HG03196 (cell line): ENCODE measurements at regions not wholly inside any gene's neighbourhood (a gene's known extent, or its start where the extent isn't known, plus 50 kb on each side); places are given as distances from the start of the nearest gene placed in this dataset.
"Not testable (repeated sequence)": the region's sequence is repeated elsewhere in the genome, so short reads cannot be mapped to it uniquely, and the experiment has no call there.

Experiments used
- ATAC-seq: cut with Tn5 transposase; IDR thresholded peaks from one replicate; pipeline ENCODE4 v1.9.1; 2021; ENCODE audit not compliant: unreplicated experiment

GRCh38 chrX:13518126-13518525 is 51.3 kb upstream of the EGFL6 start:
- no peak for ATAC-seq

DNA sequence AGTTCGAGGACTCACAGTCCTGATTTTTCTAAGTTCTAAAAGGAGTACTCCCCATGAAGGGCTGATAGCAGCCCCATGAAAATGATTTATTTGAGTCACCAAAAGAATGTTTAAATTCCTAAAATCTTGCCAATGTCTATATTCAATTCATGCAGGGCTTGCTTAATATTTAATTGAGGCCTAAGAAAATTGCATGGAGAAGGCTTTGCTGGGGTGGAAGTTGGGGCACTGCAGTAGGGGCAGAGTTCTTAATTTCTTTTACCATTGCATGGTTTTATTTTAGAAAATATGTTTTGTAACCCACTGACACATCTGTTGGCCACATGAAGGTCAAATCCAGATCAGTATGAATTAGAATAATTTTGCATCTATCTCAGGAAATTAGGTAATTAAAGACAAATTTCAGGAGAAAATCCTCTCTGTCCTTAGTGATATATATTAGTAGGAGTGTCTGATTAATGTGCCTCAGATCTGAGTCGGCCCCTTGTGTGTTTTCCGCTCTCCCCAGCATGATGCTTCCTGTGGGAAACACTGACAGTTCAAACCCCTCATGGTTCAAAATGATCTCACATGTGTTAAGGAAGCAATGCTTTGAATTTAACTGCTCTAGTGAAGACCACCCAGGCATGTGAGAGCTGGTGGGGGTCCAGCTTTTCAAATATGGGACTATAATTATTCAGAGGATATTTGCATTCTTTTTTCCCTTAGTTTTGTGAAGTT is 54.0 kb upstream of the EGFL6 start:
- ATAC-seq, result no peak

DNA sequence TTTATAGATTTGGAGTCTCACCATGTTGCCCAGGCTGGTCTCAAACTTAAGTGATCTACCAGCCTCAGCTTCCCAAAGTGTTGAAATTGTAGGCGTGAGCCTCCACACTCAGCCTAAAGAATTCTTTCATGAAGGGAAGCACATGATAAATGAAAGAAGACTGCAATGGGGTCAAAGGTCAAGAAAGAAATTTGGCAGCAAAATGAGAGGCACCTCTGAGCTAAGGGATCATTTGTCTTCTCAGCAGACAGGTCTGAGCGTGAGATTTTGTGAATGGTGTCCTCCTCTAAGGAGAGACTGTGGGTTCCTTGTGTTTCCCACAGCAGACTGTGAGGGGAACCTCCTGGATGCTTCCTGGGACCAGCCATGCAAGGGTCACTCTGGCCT is 57.5 kb upstream of the EGFL6 start:
- no peak for ATAC-seq

DNA sequence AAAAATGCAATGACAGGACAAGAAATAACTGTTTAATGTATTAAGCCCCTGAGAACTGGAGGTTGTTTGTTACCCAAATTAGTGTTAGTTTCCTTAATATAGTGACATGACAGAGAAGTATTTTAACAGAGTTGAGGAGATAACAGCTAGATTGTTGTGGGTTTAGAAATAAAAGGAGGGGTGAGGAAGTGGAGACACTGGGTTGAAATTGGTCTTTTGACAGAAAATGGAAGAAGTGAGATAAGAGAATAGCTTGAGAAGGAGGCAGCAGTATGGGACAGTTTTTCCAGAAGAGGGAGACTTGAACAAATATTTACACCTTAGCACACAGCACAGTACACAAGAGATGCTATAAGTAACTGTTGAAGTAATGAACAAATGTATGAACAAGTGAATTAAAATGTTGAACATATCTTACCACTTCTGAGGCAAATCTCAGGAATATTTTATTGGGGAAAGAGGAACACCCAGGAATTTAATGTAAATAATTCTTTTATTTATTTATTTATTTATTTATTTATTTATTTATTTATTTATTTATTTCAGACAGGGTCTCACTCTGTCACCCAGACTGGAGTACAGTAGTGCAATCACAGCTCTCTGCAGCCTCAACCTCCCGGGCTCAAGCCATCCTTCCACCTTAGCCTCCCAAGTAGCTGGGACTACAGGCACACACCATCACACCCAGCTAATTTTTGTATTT is 58.0 kb upstream of the EGFL6 start:
- no peak for ATAC-seq

- ATAC-seq, result no peak
Measured at GRCh38 chrX:13507893-13508292, 61.5 kb upstream of the EGFL6 start.

- ATAC-seq, result no peak
Measured at GRCh38 chrX:13506574-13506973, 62.8 kb upstream of the EGFL6 start.

- no peak for ATAC-seq
Measured at GRCh38 chrX:13502590-13502989, 66.8 kb upstream of the EGFL6 start.

GRCh38 chrX:13499736-13500135 is 69.7 kb upstream of the EGFL6 start:
- no peak for ATAC-seq

GRCh38 chrX:13498238-13498637 is 71.2 kb upstream of the EGFL6 start:
- no peak for ATAC-seq

DNA sequence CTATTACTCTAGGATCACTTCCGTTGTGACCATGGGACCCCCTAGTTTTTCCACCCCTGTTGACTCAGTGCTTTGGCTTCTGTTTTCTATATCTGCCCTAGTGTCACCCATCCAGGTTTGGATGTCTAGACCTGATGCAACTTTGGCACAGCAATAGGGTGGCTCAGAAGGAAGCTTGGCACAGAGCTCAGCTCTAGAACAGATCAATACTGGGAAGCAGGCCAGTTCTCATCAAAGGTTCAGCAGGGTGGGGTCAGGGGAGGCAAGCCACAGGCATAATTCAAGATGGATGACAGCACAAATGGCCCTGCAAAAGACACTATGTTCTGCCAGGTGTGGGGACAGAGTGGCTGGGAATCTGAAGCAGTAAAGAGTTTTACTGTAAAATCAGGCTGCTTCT is 74.2 kb upstream of the EGFL6 start:
- ATAC-seq, result no peak

- ATAC-seq, result no peak
Measured at GRCh38 chrX:13494562-13494961, 74.8 kb upstream of the EGFL6 start.

GRCh38 chrX:13493659-13494058 is 75.7 kb upstream of the EGFL6 start:
- ATAC-seq, result no peak

- ATAC-seq, result no peak
Measured at GRCh38 chrX:13492286-13492685, 77.1 kb upstream of the EGFL6 start.

DNA sequence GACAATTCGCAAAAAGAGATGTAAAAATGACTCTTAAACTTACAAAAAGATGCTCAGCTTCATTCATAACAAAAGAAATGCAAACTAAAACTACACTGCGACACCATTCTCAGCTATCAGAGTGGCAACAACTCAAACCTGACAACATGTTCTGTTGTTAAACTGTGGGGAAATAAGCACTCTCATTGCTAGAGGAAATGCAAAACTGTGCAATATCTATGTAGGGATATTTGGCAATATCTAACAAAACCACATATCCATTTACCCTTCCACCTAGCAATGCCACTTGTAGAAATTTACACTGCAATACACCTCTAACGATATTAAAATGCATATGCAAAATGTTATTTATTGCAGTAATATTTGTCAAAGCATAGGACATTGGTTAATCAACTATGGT is 78.3 kb upstream of the EGFL6 start:
- ATAC-seq, result no peak

- no peak for ATAC-seq
Measured at GRCh38 chrX:13489454-13489853, 79.9 kb upstream of the EGFL6 start.

DNA sequence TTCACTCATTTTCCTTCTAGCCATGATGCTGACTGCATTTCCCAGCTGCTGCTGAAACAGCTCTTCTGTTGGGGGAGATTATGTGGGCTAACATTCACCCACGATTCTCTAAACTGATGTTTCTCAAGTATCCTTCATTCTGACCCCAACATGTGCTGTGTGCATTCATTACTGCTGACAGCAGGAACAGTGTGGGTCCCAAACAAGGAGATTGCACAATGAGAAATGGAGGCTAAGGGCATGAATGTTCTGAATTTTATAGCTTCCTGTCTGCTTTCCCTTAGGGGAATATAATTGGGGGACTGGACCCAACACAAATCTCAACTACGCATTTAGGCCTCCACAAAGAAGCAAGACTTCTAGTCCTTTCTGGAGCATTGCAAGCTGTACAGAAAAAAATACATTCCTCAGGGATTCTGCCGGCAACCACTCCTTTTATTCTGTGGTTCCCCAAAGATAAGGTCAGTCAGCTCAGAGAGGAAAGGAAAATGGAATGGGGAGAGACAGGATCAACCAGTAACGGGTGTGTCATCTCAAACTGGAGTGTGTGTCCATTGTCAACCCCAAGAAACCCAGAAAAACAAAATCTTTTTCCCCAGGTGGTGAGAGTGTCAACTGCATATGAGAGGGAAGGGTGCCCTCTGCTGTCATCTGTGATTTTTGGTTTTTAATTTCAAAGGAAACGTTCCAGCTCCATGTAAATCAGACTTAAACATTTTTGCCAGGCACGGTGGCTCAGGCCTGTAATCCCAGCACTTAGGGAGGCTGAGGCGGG is 81.5 kb upstream of the EGFL6 start:
- ATAC-seq, result no peak

DNA sequence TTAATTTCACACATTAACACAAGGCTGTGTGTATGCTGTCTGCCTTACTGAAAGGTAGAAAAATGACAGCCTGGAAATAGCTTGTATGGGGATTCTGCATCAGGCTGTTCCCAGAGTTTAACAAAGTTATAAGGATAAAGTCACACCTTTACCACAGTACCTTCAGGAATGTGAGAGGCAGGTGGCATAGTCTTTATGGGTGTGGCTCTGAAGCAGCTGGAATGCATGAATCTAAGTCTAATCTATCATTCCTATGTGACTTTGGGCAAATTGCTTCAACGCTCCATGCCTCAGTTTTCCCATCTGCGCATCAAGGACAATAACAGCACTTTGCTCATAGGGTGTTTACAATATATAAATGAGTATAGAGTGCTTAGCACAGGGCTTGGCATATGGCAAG is 84.2 kb upstream of the EGFL6 start:
- no peak for ATAC-seq

DNA sequence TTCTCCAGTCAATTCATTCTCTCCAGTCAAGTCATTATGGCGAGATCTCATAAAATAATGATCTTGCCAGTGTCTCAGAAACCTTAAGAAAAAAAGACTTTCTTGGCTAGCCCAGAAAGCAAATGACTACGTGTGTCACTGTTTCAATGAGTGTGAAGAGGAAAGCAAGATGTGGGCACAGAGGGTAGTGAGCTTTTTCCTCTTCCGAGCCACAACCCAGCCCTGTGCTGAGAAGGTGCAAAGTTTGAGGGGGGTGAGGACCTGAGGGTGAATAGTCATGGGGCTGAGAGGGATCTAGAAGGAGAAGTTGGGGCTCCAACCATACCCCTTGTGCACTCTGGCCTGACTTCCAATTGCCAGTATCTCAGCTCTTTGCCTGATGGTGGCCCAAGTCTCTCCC is 85.6 kb upstream of the EGFL6 start:
- no peak for ATAC-seq

- no peak for ATAC-seq
Measured at GRCh38 chrX:13482746-13483541, 86.5 kb upstream of the EGFL6 start.

- ATAC-seq, result not testable (repeated sequence)
Measured at GRCh38 chrX:13480780-13481179, 88.6 kb upstream of the EGFL6 start.

DNA sequence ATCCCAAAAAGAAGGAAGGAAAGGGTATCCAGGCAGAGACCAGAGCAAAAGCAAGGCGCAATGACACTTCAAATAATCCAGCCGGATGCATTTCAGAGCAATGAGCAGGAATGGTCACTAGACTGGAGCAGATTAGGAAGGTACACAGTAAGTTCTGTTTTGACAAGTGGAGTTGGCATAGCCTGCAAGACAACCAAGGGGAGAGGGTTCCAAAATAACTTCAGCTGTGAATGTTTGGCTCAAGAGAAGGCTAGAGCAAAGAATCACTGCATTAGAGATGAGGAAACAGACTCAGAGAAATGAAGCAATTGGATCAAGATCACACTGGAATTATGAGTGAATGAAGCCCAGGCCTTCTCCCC is 90.0 kb upstream of the EGFL6 start:
- no peak for ATAC-seq
